ENCODE measurements at regions not wholly inside any gene's neighbourhood (a gene's known extent, or its start where the extent isn't known, plus 50 kb on each side); places are given as distances from the start of the nearest gene placed in this dataset.

- DNase-seq (ENCODE audit: low spot score), result no peak
Observed at GRCh38 chr5:179497636-179498340, 52.6 kb upstream of the RUFY1 start.

GRCh38 chr5:179495906-179496455 lies 54.4 kb upstream of the RUFY1 start:
- no peak for DNase-seq (ENCODE audit: low spot score)

GRCh38 chr5:179494774-179495526 lies 55.4 kb upstream of the RUFY1 start:
- DNase-seq (ENCODE audit: low spot score), result no peak

- DNase-seq (ENCODE audit: low spot score), result no peak
Observed at GRCh38 chr5:179488975-179489374, 61.4 kb upstream of the RUFY1 start.

- peak; percentile 40 for DNase-seq (ENCODE audit: low spot score)
Observed at GRCh38 chr5:179488491-179488890, 61.9 kb upstream of the RUFY1 start.

GRCh38 chr5:179487145-179487544 lies 63.2 kb upstream of the RUFY1 start:
- DNase-seq (ENCODE audit: low spot score), result no peak

- DNase-seq (ENCODE audit: low spot score), result peak; percentile 41
Observed at GRCh38 chr5:179486596-179487051, 63.7 kb upstream of the RUFY1 start.

- no peak for DNase-seq (ENCODE audit: low spot score)
Observed at GRCh38 chr5:179485845-179486575, 64.3 kb upstream of the RUFY1 start.

GRCh38 chr5:179484761-179485160 lies 65.6 kb upstream of the RUFY1 start:
- no peak for DNase-seq (ENCODE audit: low spot score)

GRCh38 chr5:179484201-179484600 lies 66.2 kb upstream of the RUFY1 start:
- no peak for DNase-seq (ENCODE audit: low spot score)

- no peak for DNase-seq (ENCODE audit: low spot score)
Observed at GRCh38 chr5:179478624-179479023, 71.7 kb upstream of the RUFY1 start.

- no peak for DNase-seq (ENCODE audit: low spot score)
Observed at GRCh38 chr5:179475208-179475751, 75.1 kb upstream of the RUFY1 start.

- no peak for DNase-seq (ENCODE audit: low spot score)
Observed at GRCh38 chr5:179472641-179473040, 77.7 kb upstream of the RUFY1 start.

- DNase-seq (ENCODE audit: low spot score), result no peak
Observed at GRCh38 chr5:179472174-179472573, 78.2 kb upstream of the RUFY1 start.

GRCh38 chr5:179470201-179470600 lies 80.2 kb upstream of the RUFY1 start:
- DNase-seq (ENCODE audit: low spot score), result no peak

GRCh38 chr5:179468696-179469095 lies 81.7 kb upstream of the RUFY1 start:
- no peak for DNase-seq (ENCODE audit: low spot score)

- no peak for DNase-seq (ENCODE audit: low spot score)
Observed at GRCh38 chr5:179467441-179467840, 82.9 kb upstream of the RUFY1 start.

GRCh38 chr5:179464631-179465030 lies 85.7 kb upstream of the RUFY1 start:
- no peak for DNase-seq (ENCODE audit: low spot score)

- DNase-seq (ENCODE audit: low spot score), result no peak
Observed at GRCh38 chr5:179462040-179462439, 88.3 kb upstream of the RUFY1 start.

GRCh38 chr5:179461576-179461975 lies 88.8 kb upstream of the RUFY1 start:
- DNase-seq (ENCODE audit: low spot score), result no peak

- DNase-seq (ENCODE audit: low spot score), result no peak
Observed at GRCh38 chr5:179459771-179460170, 90.6 kb upstream of the RUFY1 start.

GRCh38 chr5:179457612-179458011 lies 92.7 kb upstream of the RUFY1 start:
- DNase-seq (ENCODE audit: low spot score), result no peak
